ENCODE measurements at regions not wholly inside any gene's neighbourhood (a gene's known extent, or its start where the extent isn't known, plus 50 kb on each side); places are given as distances from the start of the nearest gene placed in this dataset.

GRCh38 chr4:26028133-26028792 is 114.2 kb downstream of the SMIM20 start:
- no CpG with 5 or more reads among the region's 22 CpGs for WGBS (ENCODE audit: extremely low coverage, insufficient coverage, insufficient read length)
- Histone ChIP-seq H2BK120ac (ENCODE audit: insufficient read depth, low read length, poor library complexity) (no peak overlapping the region), H3K14ac (ENCODE audit: low read length) (no peak overlapping the region), H3K4me2 (ENCODE audit: low read length) (peak overlapping the region; percentile 59), H3K18ac (ENCODE audit: low read length) (no peak overlapping the region), H3K4me1 (ENCODE audit: control insufficient read depth in 1 of 2, insufficient read depth in 2 of 2, low read length in 2 of 2) (peaks cover 0 to 10% of the 10 kb centered on the region in 2 experiments), H3K36me3 (ENCODE audit: control insufficient read depth in 1 of 2, insufficient read depth in 2 of 2, low read length in 2 of 2) (no peaks in the 10 kb centered on the region), H4K8ac (ENCODE audit: low read depth, low read length) (no peak overlapping the region), H4K91ac (ENCODE audit: low read depth, low read length) (no peak overlapping the region), H2AFZ (ENCODE audit: insufficient read depth, low read length, poor library complexity) (no peak overlapping the region), H2BK12ac (ENCODE audit: low read length) (no peak overlapping the region), H2BK5ac (ENCODE audit: low read depth, low read length, poor library complexity) (no peak overlapping the region), H4K12ac (ENCODE audit: low read depth, low read length) (no peak overlapping the region), H3K79me2 (ENCODE audit: control insufficient read depth, insufficient read depth, low read length, poor library complexity) (no peaks in the 10 kb centered on the region), H2AK5ac (ENCODE audit: low read length) (no peak overlapping the region), H3K27me3 (ENCODE audit: insufficient read depth, low read length) (no peaks in the 10 kb centered on the region), H3K9ac (ENCODE audit: low read length) (no peak overlapping the region), H3K23ac (ENCODE audit: low read length) (no peak overlapping the region), H3K79me1 (ENCODE audit: low read length) (no peaks in the 10 kb centered on the region), H3K9me3 (ENCODE audit: insufficient read depth, low read depth, low read length) (peaks cover 1% of the 10 kb centered on the region), H3K4me3 (ENCODE audit: low read depth, low read length) (no peak overlapping the region), H3K27ac (ENCODE audit: low read depth, low read length) (no peak overlapping the region), H3K4ac (ENCODE audit: low read depth, low read length) (no peak overlapping the region)
- no peak for DNase-seq

- no peak overlapping the region for H2AFZ ChIP-seq (ENCODE audit: insufficient read depth, low read length, poor library complexity)
- H3K18ac ChIP-seq (ENCODE audit: low read length), result no peak overlapping the region
- H3K9me3 ChIP-seq (ENCODE audit: insufficient read depth, low read depth, low read length), result peaks cover 1% of the 10 kb centered on the region
- H3K4me3 ChIP-seq (ENCODE audit: low read depth, low read length), result peak overlapping the region; percentile 20
- H2BK120ac ChIP-seq (ENCODE audit: insufficient read depth, low read length, poor library complexity), result no peak overlapping the region
- peaks cover 0 to 10% of the 10 kb centered on the region in 2 experiments for H3K4me1 ChIP-seq (ENCODE audit: control insufficient read depth in 1 of 2, insufficient read depth in 2 of 2, low read length in 2 of 2)
- H3K4me2 ChIP-seq (ENCODE audit: low read length), result peak overlapping the region; percentile 59
- no peaks in the 10 kb centered on the region for H3K27me3 ChIP-seq (ENCODE audit: insufficient read depth, low read length)
- no peaks in the 10 kb centered on the region for H3K79me2 ChIP-seq (ENCODE audit: control insufficient read depth, insufficient read depth, low read length, poor library complexity)
- H3K14ac ChIP-seq (ENCODE audit: low read length), result no peak overlapping the region
- H3K4ac ChIP-seq (ENCODE audit: low read depth, low read length), result no peak overlapping the region
- H4K8ac ChIP-seq (ENCODE audit: low read depth, low read length), result no peak overlapping the region
- peak; percentile 39 to 68 for DNase-seq
- H3K9ac ChIP-seq (ENCODE audit: low read length), result no peak overlapping the region
- no CpG with 5 or more reads among the region's 39 CpGs for WGBS (ENCODE audit: extremely low coverage, insufficient coverage, insufficient read length)
- no peaks in the 10 kb centered on the region for H3K79me1 ChIP-seq (ENCODE audit: low read length)
- no peaks in the 10 kb centered on the region for H3K36me3 ChIP-seq (ENCODE audit: control insufficient read depth in 1 of 2, insufficient read depth in 2 of 2, low read length in 2 of 2)
- no peak overlapping the region for H3K27ac ChIP-seq (ENCODE audit: low read depth, low read length)
- no peak overlapping the region for H4K91ac ChIP-seq (ENCODE audit: low read depth, low read length)
- H2BK5ac ChIP-seq (ENCODE audit: low read depth, low read length, poor library complexity), result no peak overlapping the region
- no peak overlapping the region for H4K12ac ChIP-seq (ENCODE audit: low read depth, low read length)
- H2AK5ac ChIP-seq (ENCODE audit: low read length), result no peak overlapping the region
- H2BK12ac ChIP-seq (ENCODE audit: low read length), result no peak overlapping the region
- no peak overlapping the region for H3K23ac ChIP-seq (ENCODE audit: low read length)
These were observed 115.0 kb downstream of the SMIM20 start for GRCh38 chr4:26028793-26029567.

- no peak overlapping the region for H3K23ac ChIP-seq (ENCODE audit: low read length)
- H3K9ac ChIP-seq (ENCODE audit: low read length), result no peak overlapping the region
- H4K8ac ChIP-seq (ENCODE audit: low read depth, low read length), result no peak overlapping the region
These were observed 115.6 kb downstream of the SMIM20 start for GRCh38 chr4:26029568-26030131.

GRCh38 chr4:26030260-26030667 is 116.2 kb downstream of the SMIM20 start:
- peaks cover 1% of the 10 kb centered on the region for H3K9me3 ChIP-seq (ENCODE audit: insufficient read depth, low read depth, low read length)
- H3K4me2 ChIP-seq (ENCODE audit: low read length), result no peak overlapping the region
- H2AFZ ChIP-seq (ENCODE audit: insufficient read depth, low read length, poor library complexity), result no peak overlapping the region
- no peak overlapping the region for H2BK5ac ChIP-seq (ENCODE audit: low read depth, low read length, poor library complexity)
- H4K91ac ChIP-seq (ENCODE audit: low read depth, low read length), result no peak overlapping the region
- H2BK120ac ChIP-seq (ENCODE audit: insufficient read depth, low read length, poor library complexity), result no peak overlapping the region
- no peak overlapping the region for H2AK5ac ChIP-seq (ENCODE audit: low read length)
- H3K27ac ChIP-seq (ENCODE audit: low read depth, low read length), result no peak overlapping the region
- H3K18ac ChIP-seq (ENCODE audit: low read length), result no peak overlapping the region
- no peak overlapping the region for H3K14ac ChIP-seq (ENCODE audit: low read length)
- no peaks in the 10 kb centered on the region for H3K79me1 ChIP-seq (ENCODE audit: low read length)
- no CpG with 5 or more reads among the region's 5 CpGs for WGBS (ENCODE audit: extremely low coverage, insufficient coverage, insufficient read length)
- H3K9ac ChIP-seq (ENCODE audit: low read length), result no peak overlapping the region
- no peak overlapping the region for H2BK12ac ChIP-seq (ENCODE audit: low read length)
- no peak overlapping the region for H3K23ac ChIP-seq (ENCODE audit: low read length)
- peak in 1 of 2 donors; percentile 10 for DNase-seq
- no peaks in the 10 kb centered on the region for H3K79me2 ChIP-seq (ENCODE audit: control insufficient read depth, insufficient read depth, low read length, poor library complexity)
- H3K27me3 ChIP-seq (ENCODE audit: insufficient read depth, low read length), result no peaks in the 10 kb centered on the region
- no peak overlapping the region for H3K4me3 ChIP-seq (ENCODE audit: low read depth, low read length)
- peaks cover 0 to 10% of the 10 kb centered on the region in 2 experiments for H3K4me1 ChIP-seq (ENCODE audit: control insufficient read depth in 1 of 2, insufficient read depth in 2 of 2, low read length in 2 of 2)
- H3K36me3 ChIP-seq (ENCODE audit: control insufficient read depth in 1 of 2, insufficient read depth in 2 of 2, low read length in 2 of 2), result no peaks in the 10 kb centered on the region
- no peak overlapping the region for H3K4ac ChIP-seq (ENCODE audit: low read depth, low read length)
- H4K8ac ChIP-seq (ENCODE audit: low read depth, low read length), result no peak overlapping the region
- H4K12ac ChIP-seq (ENCODE audit: low read depth, low read length), result no peak overlapping the region

More at GRCh38 chr4:26029568-26030131, 115.6 kb downstream of the SMIM20 start:
- Histone ChIP-seq H2BK12ac (ENCODE audit: low read length) (no peak overlapping the region), H3K18ac (ENCODE audit: low read length) (no peak overlapping the region), H4K12ac (ENCODE audit: low read depth, low read length) (no peak overlapping the region), H3K4me2 (ENCODE audit: low read length) (no peak overlapping the region), H3K79me1 (ENCODE audit: low read length) (no peaks in the 10 kb centered on the region), H3K27ac (ENCODE audit: low read depth, low read length) (no peak overlapping the region), H3K9me3 (ENCODE audit: insufficient read depth, low read depth, low read length) (peaks cover 1% of the 10 kb centered on the region), H2BK120ac (ENCODE audit: insufficient read depth, low read length, poor library complexity) (no peak overlapping the region), H3K4ac (ENCODE audit: low read depth, low read length) (no peak overlapping the region), H3K14ac (ENCODE audit: low read length) (no peak overlapping the region), H3K79me2 (ENCODE audit: control insufficient read depth, insufficient read depth, low read length, poor library complexity) (no peaks in the 10 kb centered on the region), H3K27me3 (ENCODE audit: insufficient read depth, low read length) (no peaks in the 10 kb centered on the region), H2BK5ac (ENCODE audit: low read depth, low read length, poor library complexity) (no peak overlapping the region), H3K36me3 (ENCODE audit: control insufficient read depth in 1 of 2, insufficient read depth in 2 of 2, low read length in 2 of 2) (no peaks in the 10 kb centered on the region), H2AFZ (ENCODE audit: insufficient read depth, low read length, poor library complexity) (no peak overlapping the region), H3K4me1 (ENCODE audit: control insufficient read depth in 1 of 2, insufficient read depth in 2 of 2, low read length in 2 of 2) (peaks cover 0 to 10% of the 10 kb centered on the region in 2 experiments), H3K4me3 (ENCODE audit: low read depth, low read length) (no peak overlapping the region), H2AK5ac (ENCODE audit: low read length) (no peak overlapping the region), H4K91ac (ENCODE audit: low read depth, low read length) (no peak overlapping the region)
- WGBS (ENCODE audit: extremely low coverage, insufficient coverage, insufficient read length), result no CpG with 5 or more reads among the region's 18 CpGs
- no peak for DNase-seq
